Mucosa of descending colon (tissue), 3 donors: ENCODE measurements at regions not wholly inside any gene's neighbourhood (a gene's known extent, or its start where the extent isn't known, plus 50 kb on each side); places are given as distances from the start of the nearest gene placed in this dataset.

Experiments used
- ATAC-seq: fragments of 200-7000 bp; cut with Tn5 transposase; one replicate; pipeline ENCODE4 v1.9.1; 2020; ENCODE audit warnings: mild to moderate bottlenecking, moderate library complexity
- DNase-seq, 3 donors: peaks; one replicate each; pipeline ENCODE4 v3.0.0-alpha.2; 2020
- H3K36me3 ChIP-seq: fragments of 200-600 bp; one replicate; pipeline ENCODE4 v1.8.0; 2021; ENCODE audit warnings: low read depth, mild to moderate bottlenecking
- H3K4me1 ChIP-seq: fragments of 200-600 bp; one replicate; pipeline ENCODE4 v1.8.0; 2021; ENCODE audit warnings: low read depth, mild to moderate bottlenecking
- H3K4me3 ChIP-seq: fragments of 200-600 bp; one replicate; pipeline ENCODE4 v1.8.0; 2021; ENCODE audit warnings: mild to moderate bottlenecking
- H3K9me3 ChIP-seq: fragments of 200-600 bp; one replicate; pipeline ENCODE4 v1.8.0; 2021; ENCODE audit warnings: mild to moderate bottlenecking
- intact Hi-C, 2 donors: fragments of 100-400 bp; cut with DNase I in 1 of 2; cut with micrococcal nuclease in 1 of 2; formaldehyde crosslinking; loops; one replicate each; pipeline versions ENCODE4 v1.11.0 to v1.11.1; 2022; cut with DNase I, micrococcal nuclease
- TF ChIP-seq, protein P1 (sequence below): fragments of 200-600 bp; IDR thresholded peaks from one replicate; pipeline ENCODE4 v1.8.0; 2022; ENCODE audit warnings: antibody characterized with exemption, mild to moderate bottlenecking
- donor health status: DM: no; HTN: no; CAD: no; lungs with moderate emphysema.
- donor health status: DM: no; HTN: no; CAD: no.
- donor health status: DM: no; HTN: yes; CAD: no.

DNA sequence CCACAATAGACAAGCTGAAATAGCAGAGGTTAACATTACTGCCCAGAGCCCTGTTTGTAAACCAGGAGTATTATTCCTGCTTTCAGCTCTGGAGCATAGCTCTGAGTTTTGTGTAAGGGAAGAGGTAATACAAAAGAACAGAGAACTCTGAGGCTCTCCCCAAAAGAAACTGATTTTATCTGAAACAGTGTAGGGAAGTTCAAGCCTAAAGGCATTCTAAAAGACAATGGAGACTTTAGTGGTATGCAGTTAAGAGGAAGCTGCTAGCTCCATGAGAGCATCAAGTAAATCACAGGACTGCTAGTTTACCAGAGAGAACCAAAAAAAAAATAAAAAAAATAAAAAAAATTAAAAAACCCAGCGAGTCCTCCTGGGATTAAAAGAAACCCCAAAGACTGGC is 146.6 kb upstream of the PCSK5 start:
- no peak overlapping the region for H3K4me3 ChIP-seq
- intact Hi-C loops: no loop called here
- no peaks in the 10 kb centered on the region for H3K4me1 ChIP-seq
- H3K9me3 ChIP-seq: no peaks in the 10 kb centered on the region
- no peaks in the 10 kb centered on the region for H3K36me3 ChIP-seq
- DNase-seq (no peak), ATAC-seq (no peak)
- TF ChIP-seq, protein P1, sequence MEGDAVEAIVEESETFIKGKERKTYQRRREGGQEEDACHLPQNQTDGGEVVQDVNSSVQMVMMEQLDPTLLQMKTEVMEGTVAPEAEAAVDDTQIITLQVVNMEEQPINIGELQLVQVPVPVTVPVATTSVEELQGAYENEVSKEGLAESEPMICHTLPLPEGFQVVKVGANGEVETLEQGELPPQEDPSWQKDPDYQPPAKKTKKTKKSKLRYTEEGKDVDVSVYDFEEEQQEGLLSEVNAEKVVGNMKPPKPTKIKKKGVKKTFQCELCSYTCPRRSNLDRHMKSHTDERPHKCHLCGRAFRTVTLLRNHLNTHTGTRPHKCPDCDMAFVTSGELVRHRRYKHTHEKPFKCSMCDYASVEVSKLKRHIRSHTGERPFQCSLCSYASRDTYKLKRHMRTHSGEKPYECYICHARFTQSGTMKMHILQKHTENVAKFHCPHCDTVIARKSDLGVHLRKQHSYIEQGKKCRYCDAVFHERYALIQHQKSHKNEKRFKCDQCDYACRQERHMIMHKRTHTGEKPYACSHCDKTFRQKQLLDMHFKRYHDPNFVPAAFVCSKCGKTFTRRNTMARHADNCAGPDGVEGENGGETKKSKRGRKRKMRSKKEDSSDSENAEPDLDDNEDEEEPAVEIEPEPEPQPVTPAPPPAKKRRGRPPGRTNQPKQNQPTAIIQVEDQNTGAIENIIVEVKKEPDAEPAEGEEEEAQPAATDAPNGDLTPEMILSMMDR: no peak

DNA sequence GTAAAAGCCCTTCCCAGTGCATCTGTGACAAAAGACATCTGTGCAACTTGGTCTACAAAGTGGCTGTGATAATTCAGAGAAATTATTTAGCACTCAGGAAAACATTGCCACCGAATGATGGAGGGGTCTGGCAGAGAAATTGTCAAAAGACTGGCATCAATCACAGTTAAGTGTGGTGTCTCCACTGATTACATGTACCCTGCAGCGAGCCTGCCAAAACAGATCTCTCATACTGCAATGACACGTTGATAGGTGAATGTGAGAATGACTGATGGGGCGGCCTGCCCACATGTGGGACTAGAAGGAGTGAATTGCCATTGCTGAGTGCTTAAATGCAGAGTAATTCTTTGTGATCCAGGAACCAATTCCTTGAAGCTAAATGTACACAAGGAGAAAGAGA is 136.4 kb upstream of the PCSK5 start:
- ATAC-seq (no peak), DNase-seq (no peak)
- TF ChIP-seq, protein P1: no peak
- Histone ChIP-seq H3K4me1 (no peaks in the 10 kb centered on the region), H3K9me3 (no peaks in the 10 kb centered on the region), H3K36me3 (no peaks in the 10 kb centered on the region), H3K4me3 (no peak overlapping the region)
- intact Hi-C loops: no loop called here

DNA sequence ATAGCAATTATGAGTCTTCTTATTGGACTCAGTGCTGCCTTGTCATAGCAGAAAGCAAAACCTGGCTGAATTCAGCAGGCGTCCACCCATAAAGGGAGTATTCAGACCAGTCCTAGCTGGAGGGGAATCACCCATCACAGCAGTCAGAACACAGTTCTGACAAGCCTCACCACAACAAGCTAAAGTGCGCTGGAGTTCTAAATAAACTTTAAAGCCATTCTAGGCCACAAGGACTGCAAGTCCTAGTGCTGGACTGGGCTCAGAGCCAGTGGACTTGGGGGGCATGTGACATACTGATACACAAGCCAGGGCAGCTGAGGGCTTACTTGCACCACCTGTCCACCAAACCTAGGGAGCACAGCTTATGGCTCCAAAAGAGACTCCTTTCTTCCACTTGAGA is 115.3 kb upstream of the PCSK5 start:
- intact Hi-C loops: no loop called here
- Histone ChIP-seq H3K4me3 (no peak overlapping the region), H3K4me1 (no peaks in the 10 kb centered on the region), H3K9me3 (no peaks in the 10 kb centered on the region), H3K36me3 (no peaks in the 10 kb centered on the region)
- ATAC-seq (no peak), DNase-seq (no peak)
- TF ChIP-seq, protein P1: no peak

DNA sequence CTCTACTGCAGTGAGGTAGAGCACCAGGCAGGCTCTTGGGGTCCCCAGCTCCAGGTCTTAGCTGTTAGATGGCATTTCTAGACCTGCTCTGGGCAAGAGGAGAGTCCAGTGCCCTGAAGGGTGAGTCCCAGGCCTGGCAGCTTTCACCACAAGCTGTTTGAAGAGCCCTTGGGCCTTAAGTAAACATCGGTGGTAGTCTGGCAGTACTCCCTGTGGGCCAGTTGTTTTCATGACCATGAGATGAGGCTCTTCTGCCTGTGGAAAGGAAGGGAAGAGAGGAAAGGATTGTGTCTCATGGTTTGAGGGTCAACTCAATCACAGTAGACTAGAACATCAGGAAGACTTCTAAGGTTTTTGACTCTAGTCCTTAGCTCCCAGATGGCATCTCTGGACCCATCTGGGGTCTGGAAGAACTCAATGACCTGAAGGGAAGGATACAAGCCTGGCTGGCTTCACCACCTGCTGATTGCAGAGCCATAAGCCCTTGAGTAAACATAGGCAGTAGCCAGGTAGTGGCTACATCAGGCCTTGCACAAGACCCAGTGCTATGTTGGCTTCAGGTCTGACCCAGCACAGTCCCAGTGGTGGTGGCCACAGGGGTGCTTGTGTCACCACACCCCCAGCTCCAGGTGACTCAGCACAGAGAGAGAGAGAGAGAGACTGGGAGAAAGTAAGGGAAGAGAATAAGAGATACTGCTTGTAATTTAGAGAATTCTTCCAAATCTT is 114.3 kb upstream of the PCSK5 start:
- Histone ChIP-seq H3K4me1 (no peaks in the 10 kb centered on the region), H3K36me3 (no peaks in the 10 kb centered on the region), H3K9me3 (no peaks in the 10 kb centered on the region), H3K4me3 (no peak overlapping the region)
- no peak for ATAC-seq
- TF ChIP-seq, protein P1: no peak
- no peak for DNase-seq
- intact Hi-C loops: no loop called here

DNA sequence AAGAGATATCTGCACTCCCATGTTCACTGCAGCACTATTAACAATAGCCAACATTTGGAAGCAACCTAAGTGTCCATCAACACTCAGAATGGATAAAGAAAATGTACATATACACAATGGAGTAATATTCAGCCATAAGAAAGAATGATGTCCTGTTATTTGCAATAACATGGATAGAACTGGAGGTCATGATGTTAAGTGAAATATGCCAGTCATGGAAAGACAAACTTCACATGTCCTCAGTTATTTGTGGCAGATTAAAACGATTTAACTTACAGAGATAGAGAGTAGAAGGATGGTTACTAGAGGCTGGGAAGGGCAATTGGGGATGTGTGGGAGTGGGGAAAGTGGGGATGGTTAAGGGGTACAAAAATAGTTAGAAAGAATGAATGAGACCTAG is 110.3 kb upstream of the PCSK5 start:
- intact Hi-C loops: no loop called here
- H3K36me3 ChIP-seq: no peaks in the 10 kb centered on the region
- TF ChIP-seq, protein P1: no peak
- no peaks in the 10 kb centered on the region for H3K4me1 ChIP-seq
- H3K9me3 ChIP-seq: no peaks in the 10 kb centered on the region
- no peak for ATAC-seq
- DNase-seq: no peak
- no peak overlapping the region for H3K4me3 ChIP-seq
